ENCODE measurements at regions not wholly inside any gene's neighbourhood (a gene's known extent, or its start where the extent isn't known, plus 50 kb on each side); places are given as distances from the start of the nearest gene placed in this dataset.
"Not testable (repeated sequence)": the region's sequence is repeated elsewhere in the genome, so short reads cannot be mapped to it uniquely, and the experiment has no call there.

- Histone ChIP-seq H3K27ac (no peak overlapping the region), H3K9me3 (no peaks in the 10 kb centered on the region), H3K4me3 (no peak overlapping the region), H3K27me3 (replicated peaks; ENCODE audit: insufficient read depth) (no peaks in the 10 kb centered on the region), H3K36me3 (no peaks in the 10 kb centered on the region), H3K4me1 (replicated peaks) (no peaks in the 10 kb centered on the region)
- intact Hi-C loops (cut with DNase I): no loop called here
- WGBS: 89% methylated on average over 2 of the region's 2 CpGs
- no peak for DNase-seq (ENCODE audit: low spot score)
- TF ChIP-seq POLR2A (IDR thresholded peaks at IDR 0.05) (no peak), POLR2AphosphoS5 (IDR thresholded peaks at IDR 0.05) (no peak), CTCF (IDR thresholded peaks at IDR 0.05) (no peak)
These were observed 364.2 kb downstream of the NYAP2 start for GRCh38 chr2:225763711-225764110.

- TF ChIP-seq POLR2A (IDR thresholded peaks at IDR 0.05) (no peak), POLR2AphosphoS5 (IDR thresholded peaks at IDR 0.05) (no peak), CTCF (IDR thresholded peaks at IDR 0.05) (no peak)
- WGBS: 57% methylated on average over 2 of the region's 2 CpGs
- intact Hi-C loops (cut with DNase I): no loop called here
- H3K9me3 ChIP-seq: no peaks in the 10 kb centered on the region
- H3K36me3 ChIP-seq: no peaks in the 10 kb centered on the region
- H3K4me1 ChIP-seq (replicated peaks): no peaks in the 10 kb centered on the region
- no peaks in the 10 kb centered on the region for H3K27me3 ChIP-seq (replicated peaks; ENCODE audit: insufficient read depth)
- DNase-seq (ENCODE audit: low spot score): no peak
- H3K4me3 ChIP-seq: no peak overlapping the region
- no peak overlapping the region for H3K27ac ChIP-seq
These were observed 361.9 kb downstream of the NYAP2 start for GRCh38 chr2:225761396-225761795.

- intact Hi-C loops (cut with DNase I): no loop called here
These were observed 357.7 kb downstream of the NYAP2 start for GRCh38 chr2:225757248-225757647.

GRCh38 chr2:225756198-225756597 is 356.7 kb downstream of the NYAP2 start:
- Histone ChIP-seq H3K27me3 (replicated peaks; ENCODE audit: insufficient read depth) (no peaks in the 10 kb centered on the region), H3K36me3 (no peaks in the 10 kb centered on the region), H3K4me1 (replicated peaks) (no peaks in the 10 kb centered on the region), H3K4me3 (no peak overlapping the region), H3K9me3 (no peaks in the 10 kb centered on the region), H3K27ac (no peak overlapping the region)
- intact Hi-C loops (cut with DNase I): no loop called here
- no peak for DNase-seq (ENCODE audit: low spot score)
- TF ChIP-seq CTCF (IDR thresholded peaks at IDR 0.05): no peak
- TF ChIP-seq POLR2AphosphoS5 (IDR thresholded peaks at IDR 0.05): no peak
- TF ChIP-seq POLR2A (IDR thresholded peaks at IDR 0.05): no peak
- whole genome bisulfite sequencing: 59% methylated on average over 4 of the region's 4 CpGs

More at GRCh38 chr2:225757248-225757647, 357.7 kb downstream of the NYAP2 start:
- H3K27me3 ChIP-seq (replicated peaks; ENCODE audit: insufficient read depth): no peaks in the 10 kb centered on the region
- no peak overlapping the region for H3K4me3 ChIP-seq
- H3K36me3 ChIP-seq: no peaks in the 10 kb centered on the region
- no peak for DNase-seq (ENCODE audit: low spot score)
- H3K4me1 ChIP-seq (replicated peaks): no peaks in the 10 kb centered on the region
- WGBS: 97% methylated on average over 1 of the region's 1 CpG
- H3K27ac ChIP-seq: no peak overlapping the region
- TF ChIP-seq POLR2A (IDR thresholded peaks at IDR 0.05) (no peak), POLR2AphosphoS5 (IDR thresholded peaks at IDR 0.05) (no peak), CTCF (IDR thresholded peaks at IDR 0.05) (no peak)
- H3K9me3 ChIP-seq: no peaks in the 10 kb centered on the region

- H3K27ac ChIP-seq: no peak overlapping the region
- H3K9me3 ChIP-seq: no peaks in the 10 kb centered on the region
- intact Hi-C loops (cut with DNase I): no loop called here
- DNase-seq (ENCODE audit: low spot score): no peak
- no peak for TF ChIP-seq POLR2AphosphoS5 (IDR thresholded peaks at IDR 0.05)
- no peak for TF ChIP-seq POLR2A (IDR thresholded peaks at IDR 0.05)
- TF ChIP-seq CTCF (IDR thresholded peaks at IDR 0.05): no peak
- H3K4me1 ChIP-seq (replicated peaks): no peaks in the 10 kb centered on the region
- 90% methylated on average over 2 of the region's 2 CpGs for WGBS
- H3K36me3 ChIP-seq: no peaks in the 10 kb centered on the region
- no peaks in the 10 kb centered on the region for H3K27me3 ChIP-seq (replicated peaks; ENCODE audit: insufficient read depth)
- H3K4me3 ChIP-seq: no peak overlapping the region
These were observed 349.1 kb downstream of the NYAP2 start for GRCh38 chr2:225748609-225749008.

GRCh38 chr2:225743996-225744395 is 344.5 kb downstream of the NYAP2 start:
- H3K27ac ChIP-seq; H3K27me3 ChIP-seq (replicated peaks; ENCODE audit: insufficient read depth); H3K4me3 ChIP-seq; intact Hi-C loops (cut with DNase I); H3K36me3 ChIP-seq; DNase-seq (ENCODE audit: low spot score); H3K9me3 ChIP-seq; H3K4me1 ChIP-seq (replicated peaks): not testable (repeated sequence)
- 98% methylated on average over 33 of the region's 35 CpGs for WGBS
